Esophagus muscularis mucosa (tissue), 4 donors: ENCODE measurements at regions not wholly inside any gene's neighbourhood (a gene's known extent, or its start where the extent isn't known, plus 50 kb on each side); places are given as distances from the start of the nearest gene placed in this dataset.

Experiments used
- CTCF ChIP-seq, 3 experiments: fragments of 200-600 bp in 2 of 3; fragments of 450-650 bp in 1 of 3; sonication (generic) in 2 of 3; IDR thresholded peaks; one replicate each; pipeline ENCODE4 v1.5.1; 2017 to 2019; ENCODE audit warnings: antibody characterized with exemption in 3 of 3, mild to moderate bottlenecking in 2 of 3, moderate library complexity in 1 of 3
- EP300 ChIP-seq: sonication (generic); formaldehyde crosslinking; IDR thresholded peaks from one replicate; pipeline ENCODE4 v1.6.1; 2017; ENCODE audit warnings: antibody characterized with exemption
- POLR2A ChIP-seq: fragments of 450-650 bp; IDR thresholded peaks from one replicate; pipeline ENCODE4 v1.6.1; 2017; ENCODE audit warnings: antibody characterized with exemption, moderate library complexity, mild to moderate bottlenecking, low read depth
- POLR2AphosphoS5 ChIP-seq, 2 donors: sonication (generic); formaldehyde crosslinking; IDR thresholded peaks; one replicate each; pipeline ENCODE4 v1.6.1; 2017; ENCODE audit warnings: antibody characterized with exemption in 2 of 2

- TF ChIP-seq CTCF (IDR thresholded peaks at IDR 0.05), result no peak
- no peak for TF ChIP-seq POLR2A
- TF ChIP-seq POLR2AphosphoS5 (IDR thresholded peaks at IDR 0.05), result no peak
- no peak for TF ChIP-seq EP300
These were observed 975.5 kb upstream of the TSPY4 start for GRCh38 chrY:8361715-8362114.
